Mesendoderm (in vitro differentiated cells): ENCODE measurements at regions not wholly inside any gene's neighbourhood (a gene's known extent, or its start where the extent isn't known, plus 50 kb on each side); places are given as distances from the start of the nearest gene placed in this dataset.

Source experiments
- DNase-seq: peaks from one replicate; pipeline ENCODE4 v3.0.0; 2013
- H2AK5ac ChIP-seq: 2 replicates; pipeline ENCODE4 v1.6.1; 2013; ENCODE audit warnings: low read length, inconsistent platforms
- H2BK120ac ChIP-seq: 2 replicates; pipeline ENCODE4 v1.6.1; 2013; ENCODE audit warnings: low read depth, mild to moderate bottlenecking, low read length, moderate library complexity, mixed read lengths
- H2BK15ac ChIP-seq: replicated peaks from 2 replicates; pipeline ENCODE4 v1.6.1; 2013; ENCODE audit warnings: low read depth, mild to moderate bottlenecking, moderate library complexity
- H2BK5ac ChIP-seq: 2 replicates; pipeline ENCODE4 v1.6.1; 2013; ENCODE audit warnings: low read length, inconsistent platforms
- H3K18ac ChIP-seq: 2 replicates; pipeline ENCODE4 v1.6.1; 2013; ENCODE audit warnings: mild to moderate bottlenecking, low read length, mixed read lengths
- H3K23ac ChIP-seq: one replicate; pipeline ENCODE4 v1.6.1; 2013; ENCODE audit warnings: low read length
- H3K27ac ChIP-seq: 2 replicates; pipeline ENCODE4 v1.5.1; 2013; ENCODE audit warnings: low read depth, mild to moderate bottlenecking, inconsistent platforms, low read length, moderate library complexity
- H3K27me3 ChIP-seq: 2 replicates; pipeline ENCODE4 v1.6.1; 2013; ENCODE audit warnings: low read length, control low read depth, mild to moderate bottlenecking, inconsistent platforms; ENCODE audit not compliant: insufficient read depth, poor library complexity
- H3K36me3 ChIP-seq: 2 replicates; pipeline ENCODE4 v1.6.1; 2013; ENCODE audit warnings: low read length, inconsistent platforms; ENCODE audit not compliant: control insufficient read depth, insufficient read depth
- H3K4ac ChIP-seq: one replicate; pipeline ENCODE4 v1.6.1; 2013; ENCODE audit warnings: low read depth, mild to moderate bottlenecking, low read length, moderate library complexity
- H3K4me1 ChIP-seq: 2 replicates; pipeline ENCODE4 v1.6.1; 2013; ENCODE audit warnings: low read depth, low read length, inconsistent platforms; ENCODE audit not compliant: control insufficient read depth
- H3K4me2 ChIP-seq: 2 replicates; pipeline ENCODE4 v1.6.1; 2013; ENCODE audit warnings: low read length
- H3K4me3 ChIP-seq: 2 replicates; pipeline ENCODE4 v1.5.1; 2013; ENCODE audit warnings: mild to moderate bottlenecking, low read length
- H3K56ac ChIP-seq: one replicate; pipeline ENCODE4 v1.6.1; 2013; ENCODE audit warnings: low read length
- H3K79me1 ChIP-seq: 2 replicates; pipeline ENCODE4 v1.6.1; 2013; ENCODE audit warnings: low read length, inconsistent platforms
- H3K79me2 ChIP-seq: 2 replicates; pipeline ENCODE4 v1.6.1; 2013; ENCODE audit warnings: mild to moderate bottlenecking, low read length; ENCODE audit not compliant: control insufficient read depth, insufficient read depth
- H3K9ac ChIP-seq: 2 replicates; pipeline ENCODE4 v1.6.1; 2013; ENCODE audit warnings: low read length, inconsistent platforms
- H4K5ac ChIP-seq: one replicate; pipeline ENCODE4 v1.6.1; 2013; ENCODE audit warnings: low read length
- H4K8ac ChIP-seq: one replicate; pipeline ENCODE4 v1.6.1; 2013; ENCODE audit warnings: low read depth, mild to moderate bottlenecking, control low read depth, low read length, moderate library complexity
- WGBS: extraction: QIAGEN DNeasy Blood & Tissue Kit; methylation state at CpG from one replicate; pipeline ENCODE4 v1.1.7; 2013; ENCODE audit warnings: low lambda C conversion rate, missing lambda C conversion rate; ENCODE audit not compliant: insufficient coverage; ENCODE audit errors: extremely low coverage; 5-methylcytosine and 5-hydroxymethylcytosine counted together

DNA sequence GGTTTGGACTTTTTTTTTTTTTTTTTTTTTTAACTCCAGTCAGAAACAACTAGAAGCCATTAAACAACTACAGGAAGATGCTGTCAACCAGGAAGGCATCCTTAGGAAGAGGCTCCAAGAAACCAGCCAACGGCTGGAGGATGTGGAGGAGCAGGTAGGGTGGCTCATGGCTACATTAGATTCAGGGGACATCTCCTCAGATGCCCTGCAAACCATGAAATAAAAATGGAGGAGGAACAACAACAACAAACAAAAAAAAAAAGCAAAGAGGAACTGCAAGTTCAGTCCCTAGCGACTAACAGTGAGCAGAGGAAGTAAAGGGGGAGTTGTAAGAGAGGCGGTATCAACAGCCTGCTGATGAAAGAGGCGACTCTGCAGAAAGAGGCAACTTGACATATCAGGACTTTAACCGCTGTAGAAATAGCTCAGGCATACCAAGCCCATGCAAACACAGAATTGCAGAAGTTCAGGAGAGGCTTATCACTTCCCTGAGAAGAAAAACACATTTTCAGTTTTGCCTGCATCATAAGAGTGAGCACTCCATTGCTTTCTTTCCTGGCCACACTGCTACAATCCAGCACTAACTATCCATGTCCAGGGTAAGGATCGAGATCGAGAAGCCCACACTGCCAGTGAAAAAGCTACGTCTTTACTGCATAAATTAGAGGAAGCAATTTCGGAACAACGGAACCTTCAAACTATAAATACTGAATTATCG, 103.5 kb upstream of the BCAT1 start:
- DNase-seq, result peak; percentile 23
- H3K79me2 ChIP-seq, result no peaks in the 10 kb centered on the region
- no peak overlapping the region for H2BK5ac ChIP-seq
- no peak overlapping the region for H3K23ac ChIP-seq
- H4K8ac ChIP-seq, result no peak overlapping the region
- H3K79me1 ChIP-seq, result no peaks in the 10 kb centered on the region
- H3K27ac ChIP-seq, result no peak overlapping the region
- H3K9ac ChIP-seq, result no peak overlapping the region
- H3K4me2 ChIP-seq, result no peak overlapping the region
- H4K5ac ChIP-seq, result no peak overlapping the region
- no peaks in the 10 kb centered on the region for H3K36me3 ChIP-seq
- H3K4me1 ChIP-seq, result no peaks in the 10 kb centered on the region
- no peaks in the 10 kb centered on the region for H3K27me3 ChIP-seq
- H2BK15ac ChIP-seq, result no peak overlapping the region
- H3K4ac ChIP-seq, result no peak overlapping the region
- H2AK5ac ChIP-seq, result no peak overlapping the region
- H2BK120ac ChIP-seq, result no peak overlapping the region
- no peak overlapping the region for H3K56ac ChIP-seq
- H3K18ac ChIP-seq, result no peak overlapping the region
- WGBS, result no CpG with 5 or more reads among the region's 11 CpGs
- H3K4me3 ChIP-seq, result no peak overlapping the region

DNA sequence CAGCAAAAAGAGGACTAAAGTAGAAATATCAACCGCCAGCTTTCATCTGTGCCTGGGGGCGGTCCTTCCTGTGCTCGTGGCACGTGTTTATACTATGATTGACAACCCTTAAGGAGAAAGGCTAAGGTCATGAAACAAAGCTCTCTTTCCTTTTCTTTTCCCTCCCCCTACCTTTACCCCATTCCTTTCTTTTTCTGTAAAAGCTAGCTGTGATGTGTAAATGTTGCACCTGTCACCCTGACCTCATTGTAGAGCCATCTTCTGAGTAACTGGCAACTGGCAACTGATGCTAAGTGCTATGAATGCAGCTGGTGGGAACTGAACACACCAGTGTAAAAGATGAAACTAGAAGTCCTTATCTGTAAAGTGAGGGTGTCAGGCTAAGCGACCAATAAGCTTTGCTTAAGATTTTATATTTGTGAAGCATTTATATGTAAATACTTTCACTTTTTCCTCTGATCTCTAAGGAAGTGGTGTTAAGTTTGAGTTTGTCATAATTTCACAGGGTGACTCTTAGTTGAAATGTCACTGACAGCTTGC, 102.8 kb upstream of the BCAT1 start:
- H2BK15ac ChIP-seq, result no peak overlapping the region
- no peak overlapping the region for H4K5ac ChIP-seq
- no peak overlapping the region for H2AK5ac ChIP-seq
- no peaks in the 10 kb centered on the region for H3K79me2 ChIP-seq
- no peak for DNase-seq
- no peak overlapping the region for H2BK120ac ChIP-seq
- no peak overlapping the region for H3K4me2 ChIP-seq
- H3K4ac ChIP-seq, result no peak overlapping the region
- no peak overlapping the region for H3K4me3 ChIP-seq
- H3K56ac ChIP-seq, result no peak overlapping the region
- WGBS, result no CpG with 5 or more reads among the region's 5 CpGs
- H3K18ac ChIP-seq, result no peak overlapping the region
- no peaks in the 10 kb centered on the region for H3K4me1 ChIP-seq
- H3K79me1 ChIP-seq, result no peaks in the 10 kb centered on the region
- H2BK5ac ChIP-seq, result no peak overlapping the region
- no peak overlapping the region for H3K23ac ChIP-seq
- no peak overlapping the region for H4K8ac ChIP-seq
- no peak overlapping the region for H3K27ac ChIP-seq
- no peaks in the 10 kb centered on the region for H3K27me3 ChIP-seq
- H3K36me3 ChIP-seq, result no peaks in the 10 kb centered on the region
- H3K9ac ChIP-seq, result no peak overlapping the region

DNA sequence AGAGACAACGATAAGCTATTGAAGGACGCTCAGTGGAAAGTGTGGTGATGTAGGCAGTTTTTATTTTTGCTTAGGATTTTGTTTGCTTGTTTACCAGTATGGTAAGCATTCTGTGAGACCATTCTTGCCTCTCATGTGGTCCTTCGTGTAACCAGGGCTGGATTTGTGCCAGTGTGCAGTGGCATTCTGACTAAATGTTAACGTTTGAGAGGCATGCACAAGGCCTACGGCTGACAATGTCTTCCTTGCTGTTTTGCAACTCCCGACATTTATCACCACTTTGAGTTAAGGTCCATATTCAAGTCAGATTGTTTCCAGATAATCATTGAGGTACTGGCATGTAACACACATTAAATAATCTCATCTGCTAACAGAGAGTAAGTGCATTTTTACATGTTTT, 102.3 kb upstream of the BCAT1 start:
- no peaks in the 10 kb centered on the region for H3K4me1 ChIP-seq
- no peak overlapping the region for H3K4me2 ChIP-seq
- no peak overlapping the region for H4K8ac ChIP-seq
- no peak overlapping the region for H3K4me3 ChIP-seq
- H3K27ac ChIP-seq, result no peak overlapping the region
- no peak overlapping the region for H2BK5ac ChIP-seq
- no peaks in the 10 kb centered on the region for H3K79me1 ChIP-seq
- no peak overlapping the region for H3K23ac ChIP-seq
- no peak overlapping the region for H3K4ac ChIP-seq
- WGBS, result no CpG with 5 or more reads among the region's 6 CpGs
- H3K27me3 ChIP-seq, result no peaks in the 10 kb centered on the region
- H3K36me3 ChIP-seq, result no peaks in the 10 kb centered on the region
- no peak overlapping the region for H3K18ac ChIP-seq
- no peak for DNase-seq
- H3K79me2 ChIP-seq, result no peaks in the 10 kb centered on the region
- no peak overlapping the region for H3K9ac ChIP-seq
- no peak overlapping the region for H3K56ac ChIP-seq
- no peak overlapping the region for H2BK120ac ChIP-seq
- no peak overlapping the region for H4K5ac ChIP-seq
- H2BK15ac ChIP-seq, result no peak overlapping the region
- no peak overlapping the region for H2AK5ac ChIP-seq

DNA sequence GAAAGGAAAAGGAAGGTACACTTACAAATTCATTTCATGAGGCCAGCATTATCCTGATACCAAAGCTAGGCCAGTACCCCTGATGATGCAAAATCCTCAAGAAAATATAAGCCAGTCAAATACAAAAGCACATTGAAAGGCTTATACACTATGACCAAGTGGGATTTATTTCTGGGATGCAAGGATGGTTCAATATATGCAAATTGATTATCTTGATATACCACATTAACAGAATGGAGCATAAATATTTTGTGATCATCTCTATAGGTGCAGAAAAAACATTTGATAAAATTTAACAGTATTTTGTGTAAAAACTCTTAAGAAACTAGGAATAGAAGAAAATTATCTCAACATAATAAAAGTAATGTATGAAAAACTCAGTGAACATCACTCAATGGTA, 97.0 kb upstream of the BCAT1 start:
- no peak overlapping the region for H4K5ac ChIP-seq
- H3K9ac ChIP-seq, result no peak overlapping the region
- no peak for DNase-seq
- no peaks in the 10 kb centered on the region for H3K79me2 ChIP-seq
- H2BK15ac ChIP-seq, result no peak overlapping the region
- H2AK5ac ChIP-seq, result no peak overlapping the region
- H2BK120ac ChIP-seq, result no peak overlapping the region
- no peaks in the 10 kb centered on the region for H3K36me3 ChIP-seq
- H3K56ac ChIP-seq, result no peak overlapping the region
- no peaks in the 10 kb centered on the region for H3K4me1 ChIP-seq
- no peaks in the 10 kb centered on the region for H3K27me3 ChIP-seq
- no peak overlapping the region for H3K27ac ChIP-seq
- no peak overlapping the region for H2BK5ac ChIP-seq
- no peak overlapping the region for H4K8ac ChIP-seq
- H3K4me3 ChIP-seq, result no peak overlapping the region
- no peak overlapping the region for H3K4ac ChIP-seq
- no peak overlapping the region for H3K4me2 ChIP-seq
- H3K18ac ChIP-seq, result no peak overlapping the region
- H3K23ac ChIP-seq, result no peak overlapping the region
- no peaks in the 10 kb centered on the region for H3K79me1 ChIP-seq

DNA sequence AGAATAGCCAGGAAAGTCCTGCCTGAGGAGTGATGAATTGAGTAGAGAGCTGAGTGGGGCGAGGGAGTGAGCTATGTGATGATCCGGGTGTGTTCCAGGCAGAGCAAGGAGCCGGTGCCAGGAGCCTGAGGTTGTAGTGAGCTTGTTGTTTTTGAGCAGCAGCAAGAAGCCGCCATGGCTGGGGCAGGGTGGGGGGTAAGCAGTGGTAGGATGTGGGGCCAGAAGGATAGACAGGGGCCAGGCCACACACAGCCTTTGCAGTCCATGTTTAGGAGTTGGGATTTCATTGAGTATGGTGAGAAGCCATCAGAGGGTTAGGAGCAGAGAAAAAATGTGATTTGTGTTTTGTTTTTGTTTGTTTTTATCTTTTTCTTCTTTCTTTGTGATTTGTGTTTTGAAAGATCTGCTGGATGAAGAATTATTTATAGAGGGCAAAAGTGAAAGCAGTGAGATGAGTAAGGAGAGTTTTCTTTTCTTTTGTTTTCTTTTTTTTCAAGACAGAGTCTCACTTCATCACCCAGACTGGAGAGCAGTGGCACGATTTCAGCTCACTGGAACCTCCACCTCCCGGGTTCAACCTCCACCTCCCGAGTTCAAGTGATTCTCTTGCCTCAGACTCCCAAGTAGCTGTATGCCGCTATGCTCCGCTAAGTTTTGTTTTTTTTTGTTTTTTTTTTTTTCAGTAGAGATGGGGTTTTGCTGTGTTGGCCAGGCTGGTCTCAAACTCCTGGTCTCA, 92.3 kb upstream of the BCAT1 start:
- Histone ChIP-seq H3K4me1 (no peaks in the 10 kb centered on the region), H2BK15ac (no peak overlapping the region), H3K79me2 (no peaks in the 10 kb centered on the region), H3K27me3 (no peaks in the 10 kb centered on the region), H4K5ac (no peak overlapping the region), H3K23ac (no peak overlapping the region), H3K56ac (no peak overlapping the region), H2BK5ac (no peak overlapping the region), H4K8ac (no peak overlapping the region), H2BK120ac (no peak overlapping the region), H3K27ac (no peak overlapping the region), H2AK5ac (no peak overlapping the region), H3K18ac (no peak overlapping the region), H3K4me2 (no peak overlapping the region), H3K79me1 (no peaks in the 10 kb centered on the region), H3K36me3 (no peaks in the 10 kb centered on the region), H3K4ac (peak overlapping the region; percentile 59), H3K9ac (no peak overlapping the region), H3K4me3 (no peak overlapping the region)
- no peak for DNase-seq
- WGBS, result no CpG with 5 or more reads among the region's 9 CpGs
